IMR-90 (cell line): ENCODE measurements at regions not wholly inside any gene's neighbourhood (a gene's known extent, or its start where the extent isn't known, plus 50 kb on each side); places are given as distances from the start of the nearest gene placed in this dataset.

ENCODE experiments used
- BHLHE40 ChIP-seq: fragments of 150-350 bp; IDR thresholded peaks from 2 replicates; pipeline ENCODE4 v1.6.1; 2016; ENCODE audit warnings: mild to moderate bottlenecking, low read depth, low read length
- CEBPB ChIP-seq: IDR thresholded peaks from 2 replicates; pipeline ENCODE4 v1.6.1; 2012; ENCODE audit warnings: low read depth, low read length, improper control_type of control experiment
- CTCF ChIP-seq: conservative IDR thresholded peaks from 2 replicates; pipeline ENCODE4 v1.5.1; 2012; ENCODE audit warnings: mild to moderate bottlenecking, low read depth, low read length, improper control_type of control experiment
- POLR2A ChIP-seq: IDR thresholded peaks from 2 replicates; pipeline ENCODE4 v1.6.1; 2012; ENCODE audit warnings: mild to moderate bottlenecking, low read depth, low read length
- RAD21 ChIP-seq: IDR thresholded peaks from 2 replicates; pipeline ENCODE4 v1.6.1; 2012; ENCODE audit warnings: low read length, improper control_type of control experiment
- SMC3 ChIP-seq: fragments of 150-350 bp; IDR thresholded peaks from 2 replicates; pipeline ENCODE4 v1.6.1; 2016; ENCODE audit warnings: low read depth, mild to moderate bottlenecking, antibody characterized with exemption, low read length, moderate library complexity
- USF2 ChIP-seq: fragments of 150-350 bp; IDR thresholded peaks from 2 replicates; pipeline ENCODE4 v1.6.1; 2017; ENCODE audit warnings: mild to moderate bottlenecking, antibody characterized with exemption, low read length, low read depth
- TF ChIP-seq, protein P1 (sequence below): fragments of 150-350 bp; IDR thresholded peaks from 2 replicates; pipeline ENCODE4 v1.6.1; 2016; ENCODE audit warnings: low read depth, mild to moderate bottlenecking, low read length, moderate library complexity, borderline replicate concordance

DNA sequence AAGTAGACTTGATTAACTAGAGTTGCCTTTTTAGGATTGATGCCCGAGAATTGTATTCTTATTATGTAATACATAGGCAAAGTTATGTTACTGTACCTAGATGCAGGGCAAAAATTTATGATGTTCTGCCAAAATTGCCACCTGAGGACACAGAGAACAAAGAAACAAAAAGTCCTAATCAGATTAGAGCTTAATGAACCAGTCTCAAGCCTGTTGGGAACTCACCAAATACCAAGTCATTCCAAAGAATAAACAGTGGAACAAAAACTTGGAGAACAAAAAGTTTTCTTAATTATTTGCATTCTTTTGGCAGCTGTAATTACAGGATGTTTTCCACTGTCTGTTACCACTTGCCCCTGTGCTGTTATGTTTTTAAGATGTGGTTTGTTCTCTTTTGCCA is 154.7 kb upstream of the SGK1 start:
- no peak for TF ChIP-seq CTCF
- TF ChIP-seq, protein P1, sequence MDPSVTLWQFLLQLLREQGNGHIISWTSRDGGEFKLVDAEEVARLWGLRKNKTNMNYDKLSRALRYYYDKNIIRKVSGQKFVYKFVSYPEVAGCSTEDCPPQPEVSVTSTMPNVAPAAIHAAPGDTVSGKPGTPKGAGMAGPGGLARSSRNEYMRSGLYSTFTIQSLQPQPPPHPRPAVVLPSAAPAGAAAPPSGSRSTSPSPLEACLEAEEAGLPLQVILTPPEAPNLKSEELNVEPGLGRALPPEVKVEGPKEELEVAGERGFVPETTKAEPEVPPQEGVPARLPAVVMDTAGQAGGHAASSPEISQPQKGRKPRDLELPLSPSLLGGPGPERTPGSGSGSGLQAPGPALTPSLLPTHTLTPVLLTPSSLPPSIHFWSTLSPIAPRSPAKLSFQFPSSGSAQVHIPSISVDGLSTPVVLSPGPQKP: no peak
- no peak for TF ChIP-seq POLR2A
- no peak for TF ChIP-seq SMC3
- TF ChIP-seq RAD21: no peak
- TF ChIP-seq BHLHE40: no peak
- TF ChIP-seq CEBPB: no peak
- TF ChIP-seq USF2: no peak
